HCT116 (cell line): ENCODE measurements at regions not wholly inside any gene's neighbourhood (a gene's known extent, or its start where the extent isn't known, plus 50 kb on each side); places are given as distances from the start of the nearest gene placed in this dataset.

Experiments
- ATF3 ChIP-seq: IDR thresholded peaks from 2 replicates; pipeline ENCODE4 v1.6.1; 2012
- CEBPB ChIP-seq: IDR thresholded peaks from 2 replicates; pipeline ENCODE4 v1.6.1; 2012; ENCODE audit warnings: low read depth
- CTCF ChIP-seq, 3 experiments: fragments of 200-600 bp in 1 of 3; sonication (generic) in 1 of 3; IDR thresholded peaks in 2 of 3; conservative IDR thresholded peaks in 1 of 3; 2 replicates each; pipeline ENCODE4 v1.5.1; 2012 to 2017; ENCODE audit warnings: low read depth in 2 of 3, low read length in 2 of 3, antibody characterized with exemption in 1 of 3, borderline replicate concordance in 1 of 3, control low read depth in 1 of 3, mild to moderate bottlenecking in 1 of 3, mixed read lengths in 1 of 3, mixed run types in 1 of 3, moderate library complexity in 1 of 3; ENCODE audit not compliant: insufficient read depth in 1 of 3
- ELF1 ChIP-seq: IDR thresholded peaks from 2 replicates; pipeline ENCODE4 v1.6.1; 2012; ENCODE audit warnings: low read depth, borderline replicate concordance
- EZH2 ChIP-seq: fragments of 200-600 bp; sonication (generic); IDR thresholded peaks from 2 replicates; pipeline ENCODE4 v1.6.1; 2017; ENCODE audit warnings: antibody characterized with exemption, mixed run types
- EZH2phosphoT487 ChIP-seq: fragments of 200-600 bp; IDR thresholded peaks from 2 replicates; pipeline ENCODE4 v1.6.1; 2018; ENCODE audit warnings: antibody characterized with exemption, borderline replicate concordance
- JUND ChIP-seq: IDR thresholded peaks from 2 replicates; pipeline ENCODE4 v1.6.1; 2012
- MAX ChIP-seq: IDR thresholded peaks from 2 replicates; pipeline ENCODE4 v1.6.1; 2012
- POLR2A ChIP-seq: IDR thresholded peaks from 2 replicates; pipeline ENCODE4 v1.7.0; 2011; ENCODE audit warnings: borderline replicate concordance; ENCODE audit not compliant: insufficient read depth, insufficient read length; ENCODE audit errors: extremely low read depth
- POLR2AphosphoS5 ChIP-seq: IDR thresholded peaks from 2 replicates; pipeline ENCODE4 v1.6.1; 2011; ENCODE audit warnings: mild to moderate bottlenecking, low read depth, low read length, moderate library complexity
- RAD21 ChIP-seq: IDR thresholded peaks from 2 replicates; pipeline ENCODE4 v1.6.1; 2012; ENCODE audit warnings: low read depth, mild to moderate bottlenecking
- REST ChIP-seq: IDR thresholded peaks from 2 replicates; pipeline ENCODE4 v1.6.1; 2012; ENCODE audit warnings: low read depth
- SIN3A ChIP-seq: IDR thresholded peaks from 2 replicates; pipeline ENCODE4 v1.6.1; 2012; ENCODE audit warnings: low read depth
- ZNF274 ChIP-seq: fragments of 200-500 bp; sonication (Bioruptor generic); IDR thresholded peaks from 2 replicates; pipeline ENCODE4 v1.6.1; 2014; ENCODE audit warnings: mild to moderate bottlenecking, low read depth, low read length, inconsistent platforms

- TF ChIP-seq CTCF (IDR thresholded peaks at IDR 0.05 in 2 of 3, conservative IDR thresholded peaks at IDR 0.05 in 1 of 3; ENCODE audit: borderline replicate concordance in 1 of 3, insufficient read depth in 1 of 3, low read depth in 2 of 3, low read length in 2 of 3) (no peak), JUND (no peak), POLR2A (no peak), POLR2AphosphoS5 (no peak), REST (no peak), SIN3A (no peak), RAD21 (no peak), EZH2 (no peak), ELF1 (no peak), ATF3 (no peak), MAX (no peak), ZNF274 (no peak), EZH2phosphoT487 (no peak), CEBPB (no peak)
These were observed 949.8 kb upstream of the LRATD1 start for GRCh38 chr2:13682540-13683272.
